Keratinocyte (primary cell): ENCODE measurements at regions not wholly inside any gene's neighbourhood (a gene's known extent, or its start where the extent isn't known, plus 50 kb on each side); places are given as distances from the start of the nearest gene placed in this dataset.

Source experiments
- EZH2 ChIP-seq: IDR thresholded peaks from one replicate; pipeline ENCODE4 v1.6.1; 2012; ENCODE audit warnings: inconsistent platforms, mild to moderate bottlenecking, low read length, moderate library complexity
- TF ChIP-seq, protein P1 (sequence below), 3 experiments: IDR thresholded peaks in 1 of 3; conservative IDR thresholded peaks in 1 of 3; optimal IDR thresholded peaks in 1 of 3; 2 replicates in 2 of 3; 3 replicates in 1 of 3; pipeline versions ENCODE3 to v1.5.1; 2011; ENCODE audit warnings: low read length in 3 of 3, mild to moderate bottlenecking in 3 of 3, moderate library complexity in 2 of 3, control low read depth in 1 of 3, inconsistent platforms in 1 of 3; ENCODE audit not compliant: insufficient read depth in 2 of 3; ENCODE audit errors: extremely low read depth in 1 of 3

GRCh38 chr11:112345706-112346105 lies 85.0 kb upstream of the PLET1 start:
- TF ChIP-seq, protein P1, sequence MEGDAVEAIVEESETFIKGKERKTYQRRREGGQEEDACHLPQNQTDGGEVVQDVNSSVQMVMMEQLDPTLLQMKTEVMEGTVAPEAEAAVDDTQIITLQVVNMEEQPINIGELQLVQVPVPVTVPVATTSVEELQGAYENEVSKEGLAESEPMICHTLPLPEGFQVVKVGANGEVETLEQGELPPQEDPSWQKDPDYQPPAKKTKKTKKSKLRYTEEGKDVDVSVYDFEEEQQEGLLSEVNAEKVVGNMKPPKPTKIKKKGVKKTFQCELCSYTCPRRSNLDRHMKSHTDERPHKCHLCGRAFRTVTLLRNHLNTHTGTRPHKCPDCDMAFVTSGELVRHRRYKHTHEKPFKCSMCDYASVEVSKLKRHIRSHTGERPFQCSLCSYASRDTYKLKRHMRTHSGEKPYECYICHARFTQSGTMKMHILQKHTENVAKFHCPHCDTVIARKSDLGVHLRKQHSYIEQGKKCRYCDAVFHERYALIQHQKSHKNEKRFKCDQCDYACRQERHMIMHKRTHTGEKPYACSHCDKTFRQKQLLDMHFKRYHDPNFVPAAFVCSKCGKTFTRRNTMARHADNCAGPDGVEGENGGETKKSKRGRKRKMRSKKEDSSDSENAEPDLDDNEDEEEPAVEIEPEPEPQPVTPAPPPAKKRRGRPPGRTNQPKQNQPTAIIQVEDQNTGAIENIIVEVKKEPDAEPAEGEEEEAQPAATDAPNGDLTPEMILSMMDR (optimal IDR thresholded peaks at IDR 0.05 in 1 of 3, IDR thresholded peaks at IDR 0.05 in 1 of 3, conservative IDR thresholded peaks at IDR 0.05 in 1 of 3; ENCODE audit: extremely low read depth in 1 of 3, insufficient read depth in 2 of 3, low read length in 3 of 3), result no peak
- TF ChIP-seq EZH2, result no peak
